Putamen (tissue), 1 donor: ENCODE measurements at regions not wholly inside any gene's neighbourhood (a gene's known extent, or its start where the extent isn't known, plus 50 kb on each side); places are given as distances from the start of the nearest gene placed in this dataset.

ENCODE experiments used
- DNase-seq: peaks from one replicate; pipeline ENCODE4 v3.0.0-alpha.2; 2016; ENCODE audit warnings: low spot score

- no peak for DNase-seq
These were observed 155.5 kb downstream of the PMP22 start for GRCh38 chr17:15109608-15110007.

DNA sequence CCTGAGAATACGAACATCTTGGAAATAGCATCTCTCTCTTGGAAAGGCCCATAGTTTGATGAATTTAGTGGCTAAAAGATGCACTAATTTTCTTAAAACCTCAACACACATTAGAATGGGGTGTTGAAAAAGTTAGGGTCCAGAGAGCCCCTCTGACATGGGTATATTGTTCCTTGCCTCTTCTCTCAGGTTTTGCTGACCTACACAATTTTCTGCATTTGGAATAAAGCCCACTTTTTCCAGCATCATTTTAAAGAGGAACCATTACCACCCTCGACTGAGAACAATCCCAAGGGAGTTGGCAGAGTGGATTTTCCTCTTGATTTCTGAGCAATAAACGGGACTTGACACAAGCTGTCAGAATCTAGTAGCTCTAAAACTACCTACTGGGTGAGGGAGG lies 156.1 kb downstream of the PMP22 start:
- no peak for DNase-seq

- no peak for DNase-seq
These were observed 158.6 kb downstream of the PMP22 start for GRCh38 chr17:15106540-15106939.

DNA sequence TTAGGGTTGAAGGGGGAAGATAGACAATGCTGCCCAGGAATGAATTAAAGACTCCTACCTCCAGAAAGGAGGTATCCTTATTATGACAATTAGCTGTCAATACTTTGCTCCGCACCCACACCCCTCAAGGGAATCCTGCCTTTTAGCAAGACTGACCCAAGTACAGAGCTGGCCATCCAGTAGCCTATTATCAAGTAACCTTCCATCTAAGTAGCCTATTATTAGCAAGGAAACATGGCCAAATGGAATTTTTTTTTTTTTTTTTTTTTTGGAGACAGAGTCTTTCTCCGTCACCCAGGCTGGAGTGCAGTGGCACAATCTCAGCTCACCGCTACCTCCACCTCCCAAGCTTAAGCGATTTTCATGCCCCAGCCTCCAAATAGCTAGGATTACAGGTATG lies 161.3 kb downstream of the PMP22 start:
- DNase-seq, result no peak

DNA sequence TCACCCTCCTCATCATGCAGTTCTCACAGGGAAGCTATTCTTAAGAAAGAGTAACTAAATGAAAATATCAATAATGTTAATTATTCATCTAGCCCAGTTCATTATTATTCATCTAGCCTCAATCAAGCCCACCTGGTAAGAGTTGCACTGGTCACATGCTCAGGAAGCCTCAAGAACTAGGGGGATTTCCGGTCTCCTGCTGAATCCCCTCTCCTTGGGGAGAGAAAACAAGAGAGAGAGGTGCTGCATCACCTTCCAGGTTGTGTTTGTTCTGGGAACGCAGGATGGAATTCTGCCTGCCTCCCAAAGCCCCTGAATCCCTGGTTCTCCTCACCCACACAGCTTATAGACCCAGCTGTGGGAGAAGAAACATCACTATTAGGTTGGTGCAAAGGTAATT lies 164.0 kb downstream of the PMP22 start:
- no peak for DNase-seq

DNA sequence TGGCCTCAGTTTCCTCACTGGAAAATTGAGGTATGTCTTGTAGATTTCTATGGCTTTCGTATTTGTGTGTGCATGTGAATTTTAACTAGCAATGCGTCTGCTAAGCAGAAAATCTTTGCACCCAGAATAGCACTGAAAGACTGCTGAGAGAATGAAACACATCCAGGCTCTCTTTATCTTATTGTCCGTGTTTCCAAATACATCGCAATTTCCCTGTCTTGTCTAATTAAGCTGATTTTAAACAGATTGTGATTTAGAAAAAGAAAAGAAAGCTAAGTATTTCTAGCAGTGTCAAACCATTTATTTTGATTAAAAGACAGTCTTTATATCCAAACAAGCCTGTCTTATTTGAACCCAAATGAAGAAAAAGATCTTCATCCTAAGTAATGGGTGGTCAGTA lies 168.6 kb downstream of the PMP22 start:
- no peak for DNase-seq

DNA sequence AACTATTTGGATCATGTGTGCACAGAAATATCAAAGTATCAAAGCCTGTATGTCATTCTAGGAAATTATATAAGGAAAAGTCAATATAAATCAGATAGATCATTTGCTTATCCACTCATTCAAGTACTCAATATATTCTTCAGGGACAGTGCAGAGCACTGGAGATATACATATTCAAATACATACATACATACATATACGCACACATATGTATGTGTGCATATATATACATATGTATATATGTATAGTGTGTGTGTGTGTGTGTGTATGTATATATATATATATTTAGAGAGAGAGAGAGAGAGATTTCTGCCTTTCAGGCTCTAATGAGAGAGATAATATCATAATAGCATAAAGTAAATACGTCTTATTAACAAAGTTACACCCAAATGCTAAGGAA lies 169.2 kb downstream of the PMP22 start:
- DNase-seq, result no peak

DNA sequence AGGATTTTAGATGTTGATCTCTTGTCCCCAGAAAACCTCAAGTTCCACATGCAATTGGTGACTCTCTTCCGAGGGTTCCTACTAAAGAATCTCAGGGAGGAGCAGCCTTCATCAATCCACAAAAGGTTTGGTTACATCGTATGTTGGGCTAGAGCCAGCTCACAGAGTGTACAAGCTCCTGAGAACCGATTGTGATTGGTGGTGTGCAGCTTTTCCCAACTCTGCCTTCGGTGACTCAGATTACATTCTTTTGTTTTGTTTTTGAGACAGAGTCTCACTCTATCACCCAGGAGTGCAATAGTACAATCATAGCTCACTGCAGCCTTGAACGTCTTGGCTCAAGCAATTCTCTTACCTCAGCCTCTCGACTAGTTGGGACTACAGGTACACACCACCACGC lies 172.4 kb downstream of the PMP22 start:
- no peak for DNase-seq

- no peak for DNase-seq
These were observed 172.9 kb downstream of the PMP22 start for GRCh38 chr17:15092261-15092660.

DNA sequence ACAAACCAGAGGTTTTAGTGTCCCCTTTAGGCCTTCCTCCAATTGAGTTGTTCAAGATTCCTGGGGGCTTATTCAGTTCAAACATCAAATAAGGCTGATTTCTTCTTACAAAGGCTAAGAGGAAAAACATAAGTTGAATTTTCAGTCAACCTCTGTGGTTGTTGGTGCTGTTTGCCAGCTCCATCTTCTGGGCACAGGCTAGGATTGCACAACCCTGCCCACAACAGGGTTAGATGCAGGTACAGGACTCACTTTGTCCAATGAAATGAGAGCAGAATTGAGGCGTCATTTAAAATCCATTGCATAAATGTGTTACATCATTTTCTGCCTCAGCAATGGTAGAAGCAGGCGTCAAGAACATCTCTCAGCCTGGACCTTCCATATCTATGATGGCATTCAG lies 173.3 kb downstream of the PMP22 start:
- no peak for DNase-seq

- no peak for DNase-seq
These were observed 174.6 kb downstream of the PMP22 start for GRCh38 chr17:15090533-15090932.

- DNase-seq, result no peak
These were observed 177.2 kb downstream of the PMP22 start for GRCh38 chr17:15087946-15088345.

- no peak for DNase-seq
These were observed 178.3 kb downstream of the PMP22 start for GRCh38 chr17:15086776-15087295.

DNA sequence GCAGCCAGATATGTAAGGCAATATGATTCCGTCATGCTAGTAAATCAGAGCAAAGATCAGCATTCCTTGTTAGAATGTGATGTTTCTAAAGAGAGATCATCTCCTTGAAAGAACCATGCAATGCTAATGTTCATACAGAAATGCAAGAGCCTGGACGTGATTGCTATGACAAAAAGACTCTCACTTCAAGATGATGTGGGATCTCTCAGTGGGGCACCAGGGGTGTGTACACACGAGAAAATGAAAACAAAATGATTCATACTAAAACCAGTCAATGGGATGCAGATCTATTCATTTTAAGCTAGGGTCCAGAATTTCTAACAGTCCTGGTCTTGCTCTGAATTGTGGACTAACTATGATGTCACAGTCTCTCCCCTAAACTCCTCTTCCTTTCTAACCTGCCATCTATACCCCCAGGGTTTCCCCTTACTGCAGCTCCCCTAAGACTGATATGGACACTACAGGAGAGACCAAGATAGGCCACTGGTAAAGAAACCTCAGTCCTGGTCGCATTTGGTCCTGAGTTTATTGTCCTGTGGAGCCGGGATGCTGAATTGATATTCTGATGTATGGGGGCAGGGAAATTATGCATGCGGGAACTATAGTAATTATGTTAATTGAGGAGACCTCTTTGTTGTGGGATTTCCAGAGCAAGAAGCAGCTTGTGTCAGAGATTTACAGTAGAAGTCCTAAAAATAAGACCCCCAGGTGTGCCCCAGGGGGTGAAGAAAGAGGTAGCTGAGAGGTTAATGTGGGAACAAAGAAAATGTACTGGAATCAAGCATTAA lies 179.0 kb downstream of the PMP22 start:
- DNase-seq, result no peak

- DNase-seq, result no peak
These were observed 181.9 kb downstream of the PMP22 start for GRCh38 chr17:15083225-15083624.

DNA sequence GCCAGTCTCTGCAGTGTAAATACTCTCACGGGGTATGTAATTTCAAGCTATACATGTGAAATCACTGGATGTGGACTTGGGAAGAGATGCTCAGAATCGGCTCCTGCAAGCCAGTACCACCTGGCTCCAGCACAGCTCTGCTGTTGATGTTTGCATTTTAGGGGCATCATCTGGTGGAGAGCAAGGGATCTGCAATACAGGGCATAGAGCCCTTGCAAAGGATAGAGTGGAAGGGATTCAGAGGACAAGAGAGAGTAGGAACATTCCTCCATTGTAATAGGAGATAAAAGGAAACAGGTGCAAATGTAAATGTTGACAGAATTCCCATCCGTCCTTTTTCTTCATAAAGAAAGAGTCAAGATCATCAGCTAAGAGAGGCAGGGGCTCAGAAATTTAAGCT lies 184.1 kb downstream of the PMP22 start:
- DNase-seq, result no peak

DNA sequence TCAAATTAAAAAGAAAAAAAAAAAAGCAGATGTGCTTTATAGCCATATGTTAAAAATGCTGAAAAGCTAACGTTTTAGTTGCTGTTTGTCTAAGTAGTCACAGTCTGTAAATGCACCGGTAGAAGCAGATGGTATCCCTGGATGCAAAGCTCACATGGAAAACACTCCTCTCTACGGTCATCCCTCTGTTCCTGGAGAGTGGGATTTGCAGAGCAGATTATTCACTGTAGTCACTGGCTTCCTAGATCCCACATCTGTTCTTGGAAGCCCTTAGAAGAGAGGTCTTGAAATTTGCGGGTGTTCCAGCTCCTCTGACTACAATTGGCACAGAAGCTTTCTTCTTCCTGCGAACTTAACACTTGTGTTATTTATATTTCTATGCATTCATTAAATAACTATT lies 186.6 kb downstream of the PMP22 start:
- no peak for DNase-seq

GRCh38 chr17:15076991-15077663 lies 188.0 kb downstream of the PMP22 start:
- DNase-seq, result no peak

DNA sequence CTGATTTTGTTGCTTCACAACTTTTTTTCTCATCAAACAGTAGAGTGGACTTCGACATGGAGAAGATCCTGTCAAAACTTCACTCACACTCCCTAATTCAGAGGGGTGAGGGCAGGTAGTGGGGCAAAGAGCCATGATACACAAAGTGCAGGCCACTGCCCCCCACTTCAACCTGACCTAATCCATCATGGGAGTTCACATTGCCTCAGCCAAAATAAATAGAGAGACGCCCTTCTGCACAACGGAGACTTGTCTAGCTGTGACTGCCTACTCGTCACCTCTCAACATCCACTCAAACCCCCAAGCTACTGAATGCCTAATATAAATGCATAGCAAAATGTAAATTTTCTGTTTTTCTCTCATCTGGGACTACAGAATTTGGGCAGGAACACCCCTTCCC lies 213.2 kb downstream of the PMP22 start:
- DNase-seq, result no peak

GRCh38 chr17:15049795-15050160 lies 215.3 kb downstream of the PMP22 start:
- DNase-seq, result no peak

GRCh38 chr17:15048933-15049794 lies 216.0 kb downstream of the PMP22 start:
- DNase-seq, result no peak

- no peak for DNase-seq
These were observed 216.7 kb downstream of the PMP22 start for GRCh38 chr17:15048381-15048780.

- DNase-seq, result no peak
These were observed 222.8 kb downstream of the PMP22 start for GRCh38 chr17:15042311-15042710.
